CD4-positive, alpha-beta T cell treated with Interleukin-21 for 1 hour (primary cell): ENCODE measurements at regions not wholly inside any gene's neighbourhood (a gene's known extent, or its start where the extent isn't known, plus 50 kb on each side); places are given as distances from the start of the nearest gene placed in this dataset.
"Not testable (repeated sequence)": the region's sequence is repeated elsewhere in the genome, so short reads cannot be mapped to it uniquely, and the experiment has no call there.

Experiments used
- DNase-seq: peaks from one replicate; pipeline ENCODE4 v3.0.0-alpha.2; 2020

- DNase-seq: no peak
Measured at GRCh38 chr5:12193536-12193935, 289.3 kb upstream of the CTNND2 start.

- DNase-seq: no peak
Measured at GRCh38 chr5:12183003-12183402, 278.8 kb upstream of the CTNND2 start.

- DNase-seq: no peak
Measured at GRCh38 chr5:12177851-12178250, 273.6 kb upstream of the CTNND2 start.

GRCh38 chr5:12177225-12177624 lies 273.0 kb upstream of the CTNND2 start:
- no peak for DNase-seq

GRCh38 chr5:12175914-12176585 lies 271.8 kb upstream of the CTNND2 start:
- DNase-seq: no peak

GRCh38 chr5:12174734-12175133 lies 270.5 kb upstream of the CTNND2 start:
- no peak for DNase-seq

GRCh38 chr5:12169536-12169935 lies 265.3 kb upstream of the CTNND2 start:
- no peak for DNase-seq

- DNase-seq: no peak
Measured at GRCh38 chr5:12162863-12163262, 258.6 kb upstream of the CTNND2 start.

GRCh38 chr5:12147513-12147912 lies 243.3 kb upstream of the CTNND2 start:
- DNase-seq: no peak

- no peak for DNase-seq
Measured at GRCh38 chr5:12141496-12141895, 237.2 kb upstream of the CTNND2 start.

- DNase-seq: no peak
Measured at GRCh38 chr5:12133520-12133919, 229.3 kb upstream of the CTNND2 start.

GRCh38 chr5:12131020-12131419 lies 226.8 kb upstream of the CTNND2 start:
- not testable (repeated sequence) for DNase-seq

GRCh38 chr5:12125895-12126294 lies 221.6 kb upstream of the CTNND2 start:
- no peak for DNase-seq

GRCh38 chr5:12119657-12120056 lies 215.4 kb upstream of the CTNND2 start:
- no peak for DNase-seq

- DNase-seq: no peak
Measured at GRCh38 chr5:12114075-12114474, 209.8 kb upstream of the CTNND2 start.

GRCh38 chr5:12113062-12113461 lies 208.8 kb upstream of the CTNND2 start:
- no peak for DNase-seq

- DNase-seq: no peak
Measured at GRCh38 chr5:12111261-12111660, 207.0 kb upstream of the CTNND2 start.

GRCh38 chr5:12110629-12111028 lies 206.4 kb upstream of the CTNND2 start:
- no peak for DNase-seq

- DNase-seq: no peak
Measured at GRCh38 chr5:12109075-12109688, 204.9 kb upstream of the CTNND2 start.

- DNase-seq: no peak
Measured at GRCh38 chr5:12102151-12102550, 197.9 kb upstream of the CTNND2 start.

GRCh38 chr5:12100542-12100941 lies 196.3 kb upstream of the CTNND2 start:
- no peak for DNase-seq

GRCh38 chr5:12099296-12099695 lies 195.1 kb upstream of the CTNND2 start:
- DNase-seq: no peak

- no peak for DNase-seq
Measured at GRCh38 chr5:12095808-12096281, 191.6 kb upstream of the CTNND2 start.

- DNase-seq: no peak
Measured at GRCh38 chr5:12093586-12093985, 189.3 kb upstream of the CTNND2 start.

GRCh38 chr5:12080761-12081160 lies 176.5 kb upstream of the CTNND2 start:
- no peak for DNase-seq
